Keratinocyte (primary cell): ENCODE measurements at regions not wholly inside any gene's neighbourhood (a gene's known extent, or its start where the extent isn't known, plus 50 kb on each side); places are given as distances from the start of the nearest gene placed in this dataset.

ENCODE experiments used
- DNase-seq: peaks from one replicate; pipeline ENCODE4 v3.0.0-alpha.2; 2011; ENCODE audit warnings: low read depth, missing footprints, low spot score
- FAIRE-seq: peaks from 2 replicates; lab custom pipeline; 2011; peaks lifted over from hg19 to GRCh38; lab: Jason Lieb, UNC
- H2AFZ ChIP-seq: 2 replicates; pipeline ENCODE4 v1.6.0; 2012; ENCODE audit warnings: low read length, control low read depth, inconsistent platforms; ENCODE audit not compliant: control insufficient read depth
- H3K27ac ChIP-seq: 2 replicates; pipeline ENCODE4 v1.5.1; 2011; ENCODE audit warnings: low read length; ENCODE audit not compliant: control insufficient read depth, insufficient read depth
- H3K27me3 ChIP-seq: 3 replicates; pipeline ENCODE4 v1.6.0; 2011; ENCODE audit warnings: low read length; ENCODE audit not compliant: control insufficient read depth, insufficient read depth; ENCODE audit errors: extremely low read depth
- H3K36me3 ChIP-seq, 2 experiments: 2 replicates in 1 of 2; 3 replicates in 1 of 2; pipeline ENCODE4 v1.5.1; 2011; ENCODE audit warnings: low read length in 2 of 2, mild to moderate bottlenecking in 1 of 2; ENCODE audit not compliant: control insufficient read depth in 2 of 2, insufficient read depth in 2 of 2; ENCODE audit errors: extremely low read depth in 1 of 2
- H3K4me1 ChIP-seq: 3 replicates; pipeline ENCODE4 v1.5.1; 2011; ENCODE audit warnings: low read length; ENCODE audit not compliant: control insufficient read depth, insufficient read depth; ENCODE audit errors: extremely low read depth
- H3K4me2 ChIP-seq: 3 replicates; pipeline ENCODE4 v1.6.0; 2011; ENCODE audit warnings: low read depth, low read length; ENCODE audit not compliant: control insufficient read depth, insufficient read depth; ENCODE audit errors: extremely low read depth
- H3K4me3 ChIP-seq, 3 experiments: fragments of 200-600 bp in 1 of 3; sonication (generic) in 1 of 3; 2 replicates in 2 of 3; 3 replicates in 1 of 3; pipeline ENCODE4 v1.5.1; 2011 to 2016; ENCODE audit warnings: low read length in 3 of 3, mild to moderate bottlenecking in 3 of 3, control low read depth in 2 of 3, inconsistent platforms in 1 of 3, low read depth in 1 of 3, mixed read lengths in 1 of 3, mixed run types in 1 of 3, moderate library complexity in 1 of 3; ENCODE audit not compliant: control insufficient read depth in 2 of 3, insufficient read depth in 2 of 3; ENCODE audit errors: extremely low read depth in 1 of 3
- H3K79me2 ChIP-seq: 2 replicates; pipeline ENCODE4 v1.6.0; 2012; ENCODE audit warnings: low read length; ENCODE audit not compliant: control insufficient read depth, insufficient read depth
- H3K9ac ChIP-seq: 3 replicates; pipeline ENCODE4 v1.6.0; 2011; ENCODE audit warnings: low read length; ENCODE audit not compliant: control insufficient read depth, insufficient read depth; ENCODE audit errors: extremely low read depth
- H3K9me1 ChIP-seq: 3 replicates; pipeline ENCODE4 v1.6.0; 2011; ENCODE audit warnings: low read length; ENCODE audit not compliant: control insufficient read depth, insufficient read depth; ENCODE audit errors: extremely low read depth
- H3K9me3 ChIP-seq: 2 replicates; pipeline ENCODE4 v1.5.1; 2012; ENCODE audit warnings: low read depth, low read length; ENCODE audit not compliant: control insufficient read depth
- H4K20me1 ChIP-seq: 3 replicates; pipeline ENCODE4 v1.6.0; 2011; ENCODE audit warnings: low read length; ENCODE audit not compliant: control insufficient read depth, insufficient read depth; ENCODE audit errors: extremely low read depth
- EZH2 ChIP-seq: IDR thresholded peaks from one replicate; pipeline ENCODE4 v1.6.1; 2012; ENCODE audit warnings: inconsistent platforms, mild to moderate bottlenecking, low read length, moderate library complexity
- dilution Hi-C: fragments of 300-500 bp; cut with MboI; formaldehyde crosslinking; loops from one replicate; pipeline ENCODE4 v1.7.0; 2020; ENCODE audit warnings: low sequenced_read_pairs; ENCODE audit not compliant: extremely low pct_ligation_motif_present
- TF ChIP-seq, protein P1 (sequence below), 3 experiments: IDR thresholded peaks in 1 of 3; conservative IDR thresholded peaks in 1 of 3; optimal IDR thresholded peaks in 1 of 3; 2 replicates in 2 of 3; 3 replicates in 1 of 3; pipeline versions ENCODE3 to v1.5.1; 2011; ENCODE audit warnings: low read length in 3 of 3, mild to moderate bottlenecking in 3 of 3, moderate library complexity in 2 of 3, control low read depth in 1 of 3, inconsistent platforms in 1 of 3; ENCODE audit not compliant: insufficient read depth in 2 of 3; ENCODE audit errors: extremely low read depth in 1 of 3

- TF ChIP-seq, protein P1, sequence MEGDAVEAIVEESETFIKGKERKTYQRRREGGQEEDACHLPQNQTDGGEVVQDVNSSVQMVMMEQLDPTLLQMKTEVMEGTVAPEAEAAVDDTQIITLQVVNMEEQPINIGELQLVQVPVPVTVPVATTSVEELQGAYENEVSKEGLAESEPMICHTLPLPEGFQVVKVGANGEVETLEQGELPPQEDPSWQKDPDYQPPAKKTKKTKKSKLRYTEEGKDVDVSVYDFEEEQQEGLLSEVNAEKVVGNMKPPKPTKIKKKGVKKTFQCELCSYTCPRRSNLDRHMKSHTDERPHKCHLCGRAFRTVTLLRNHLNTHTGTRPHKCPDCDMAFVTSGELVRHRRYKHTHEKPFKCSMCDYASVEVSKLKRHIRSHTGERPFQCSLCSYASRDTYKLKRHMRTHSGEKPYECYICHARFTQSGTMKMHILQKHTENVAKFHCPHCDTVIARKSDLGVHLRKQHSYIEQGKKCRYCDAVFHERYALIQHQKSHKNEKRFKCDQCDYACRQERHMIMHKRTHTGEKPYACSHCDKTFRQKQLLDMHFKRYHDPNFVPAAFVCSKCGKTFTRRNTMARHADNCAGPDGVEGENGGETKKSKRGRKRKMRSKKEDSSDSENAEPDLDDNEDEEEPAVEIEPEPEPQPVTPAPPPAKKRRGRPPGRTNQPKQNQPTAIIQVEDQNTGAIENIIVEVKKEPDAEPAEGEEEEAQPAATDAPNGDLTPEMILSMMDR (optimal IDR thresholded peaks at IDR 0.05 in 1 of 3, IDR thresholded peaks at IDR 0.05 in 1 of 3, conservative IDR thresholded peaks at IDR 0.05 in 1 of 3; ENCODE audit: extremely low read depth in 1 of 3, insufficient read depth in 2 of 3, low read length in 3 of 3), result no peak
- no peak for TF ChIP-seq EZH2
- DNase-seq, result no peak
- H3K4me1 ChIP-seq, result no peaks in the 10 kb centered on the region
- H4K20me1 ChIP-seq, result no peaks in the 10 kb centered on the region
- no peak overlapping the region for H3K9ac ChIP-seq
- H3K79me2 ChIP-seq, result no peaks in the 10 kb centered on the region
- H3K4me2 ChIP-seq, result no peak overlapping the region
- no peak overlapping the region for H2AFZ ChIP-seq
- FAIRE-seq, result no peak
- dilution Hi-C loops, result no loop called here
- H3K27me3 ChIP-seq, result no peaks in the 10 kb centered on the region
- no peaks in the 10 kb centered on the region for H3K9me1 ChIP-seq
- H3K27ac ChIP-seq, result no peak overlapping the region
- no peaks in the 10 kb centered on the region for H3K9me3 ChIP-seq
- no peak overlapping the region for H3K4me3 ChIP-seq
- H3K36me3 ChIP-seq, result no peaks in the 10 kb centered on the region
Measured at GRCh38 chr13:106685143-106685542, 117.2 kb upstream of the ARGLU1 start.

GRCh38 chr13:106683918-106684317, 116.0 kb upstream of the ARGLU1 start:
- Histone ChIP-seq H3K9me1 (no peaks in the 10 kb centered on the region), H3K27ac (no peak overlapping the region), H3K36me3 (no peaks in the 10 kb centered on the region), H3K79me2 (no peaks in the 10 kb centered on the region), H4K20me1 (no peaks in the 10 kb centered on the region), H3K4me1 (no peaks in the 10 kb centered on the region), H2AFZ (no peak overlapping the region), H3K4me2 (no peak overlapping the region), H3K4me3 (no peak overlapping the region), H3K9me3 (no peaks in the 10 kb centered on the region), H3K9ac (no peak overlapping the region), H3K27me3 (no peaks in the 10 kb centered on the region)
- DNase-seq (no peak), FAIRE-seq (no peak)
- dilution Hi-C loops, result no loop called here
- no peak for TF ChIP-seq EZH2
- TF ChIP-seq, protein P1 (optimal IDR thresholded peaks at IDR 0.05 in 1 of 3, IDR thresholded peaks at IDR 0.05 in 1 of 3, conservative IDR thresholded peaks at IDR 0.05 in 1 of 3; ENCODE audit: extremely low read depth in 1 of 3, insufficient read depth in 2 of 3, low read length in 3 of 3), result no peak
